HepG2 (cell line): ENCODE measurements at regions not wholly inside any gene's neighbourhood (a gene's known extent, or its start where the extent isn't known, plus 50 kb on each side); places are given as distances from the start of the nearest gene placed in this dataset.
A peak's percentile ranks its signal among the peaks of the same experiment; 100 is the strongest.

Source experiments
- ATM ChIP-seq: fragments of 450-650 bp; IDR thresholded peaks from 2 replicates; pipeline ENCODE4 v1.7.1; 2017; ENCODE audit warnings: mild to moderate bottlenecking, borderline replicate concordance
- LCORL ChIP-seq, 2 experiments: fragments of 450-650 bp in 1 of 2; sonication (generic) in 1 of 2; formaldehyde crosslinking in 1 of 2; IDR thresholded peaks; 2 replicates each; pipeline versions ENCODE4 v1.5.0 to v1.6.1; 2017 to 2020; ENCODE audit warnings: antibody characterized with exemption in 1 of 2, missing genetic modification reagents in 1 of 2
- MAZ ChIP-seq, 2 experiments: sonication (generic) in 1 of 2; formaldehyde crosslinking in 1 of 2; IDR thresholded peaks; 2 replicates each; pipeline versions ENCODE4 v1.5.0 to v1.6.1; 2012 to 2020; ENCODE audit warnings: low read depth in 2 of 2, mild to moderate bottlenecking in 2 of 2, borderline replicate concordance in 1 of 2, improper control_type of control experiment in 1 of 2, low read length in 1 of 2, missing genetic modification reagents in 1 of 2, moderate library complexity in 1 of 2
- SKI ChIP-seq: fragments of 450-650 bp; IDR thresholded peaks from one replicate; pipeline ENCODE4 v1.6.1; 2018; ENCODE audit warnings: mild to moderate bottlenecking; ENCODE audit not compliant: partially characterized antibody
- ZBTB7A ChIP-seq: sonication (generic); formaldehyde crosslinking; IDR thresholded peaks from 2 replicates; pipeline ENCODE4 v1.8.0; 2022; ENCODE audit warnings: mild to moderate bottlenecking, missing genetic modification reagents
- ZNF121 ChIP-seq: sonication (generic); formaldehyde crosslinking; IDR thresholded peaks from 2 replicates; pipeline ENCODE4 v1.5.0; 2020; ENCODE audit warnings: mild to moderate bottlenecking, missing genetic modification reagents
- ZNF318 ChIP-seq: sonication (generic); formaldehyde crosslinking; IDR thresholded peaks from 2 replicates; pipeline ENCODE4 v1.4.0; 2020; ENCODE audit warnings: mild to moderate bottlenecking, missing genetic modification reagents
- ZNF382 ChIP-seq: sonication (generic); formaldehyde crosslinking; IDR thresholded peaks from 2 replicates; pipeline ENCODE4 v1.5.0; 2020; ENCODE audit warnings: missing genetic modification reagents, mild to moderate bottlenecking, borderline replicate concordance
- ZNF430 ChIP-seq: sonication (generic); formaldehyde crosslinking; IDR thresholded peaks from 2 replicates; pipeline ENCODE4 v1.9.0; 2021; ENCODE audit warnings: mild to moderate bottlenecking, missing genetic modification reagents
- ZNF558 ChIP-seq: sonication (generic); formaldehyde crosslinking; IDR thresholded peaks from 2 replicates; pipeline ENCODE4 v1.9.0; 2022; ENCODE audit warnings: mild to moderate bottlenecking, missing genetic modification reagents, borderline replicate concordance
- TF ChIP-seq, protein P1 (sequence below): sonication (generic); formaldehyde crosslinking; IDR thresholded peaks from 2 replicates; pipeline ENCODE4 v1.5.1; 2020; ENCODE audit warnings: missing genetic modification reagents, mild to moderate bottlenecking, borderline replicate concordance
- TF ChIP-seq, protein P2 (sequence below): fragments of 450-650 bp; IDR thresholded peaks from 2 replicates; pipeline ENCODE4 v1.6.1; 2017; ENCODE audit warnings: mild to moderate bottlenecking
- TF ChIP-seq, protein P3 (sequence below): sonication (generic); formaldehyde crosslinking; IDR thresholded peaks from 2 replicates; pipeline ENCODE4 v1.4.0; 2020; ENCODE audit warnings: missing genetic modification reagents

GRCh38 chr10:78774614-78774998, 294.2 kb upstream of the ZMIZ1 start (continued):
- TF ChIP-seq ZNF318 (no peak), ZNF558 (CRISPR knock-in tag) (no peak), SKI (no peak), ATM (no peak), ZNF430 (no peak), ZBTB7A (no peak), LCORL (IDR thresholded peaks at IDR 0.05) (no peak), LCORL (CRISPR knock-in tag; IDR thresholded peaks at IDR 0.05) (0 out of 2 replicates have a peak, but pooled peaks have one; percentile 5), ZNF382 (CRISPR knock-in tag) (no peak), MAZ (IDR thresholded peaks at IDR 0.05; ENCODE audit: borderline replicate concordance, low read depth, low read length) (no peak), MAZ (CRISPR knock-in tag; IDR thresholded peaks at IDR 0.05; ENCODE audit: low read depth) (peak; percentile 9), ZNF121 (CRISPR knock-in tag) (no peak)
- TF ChIP-seq, protein P1, sequence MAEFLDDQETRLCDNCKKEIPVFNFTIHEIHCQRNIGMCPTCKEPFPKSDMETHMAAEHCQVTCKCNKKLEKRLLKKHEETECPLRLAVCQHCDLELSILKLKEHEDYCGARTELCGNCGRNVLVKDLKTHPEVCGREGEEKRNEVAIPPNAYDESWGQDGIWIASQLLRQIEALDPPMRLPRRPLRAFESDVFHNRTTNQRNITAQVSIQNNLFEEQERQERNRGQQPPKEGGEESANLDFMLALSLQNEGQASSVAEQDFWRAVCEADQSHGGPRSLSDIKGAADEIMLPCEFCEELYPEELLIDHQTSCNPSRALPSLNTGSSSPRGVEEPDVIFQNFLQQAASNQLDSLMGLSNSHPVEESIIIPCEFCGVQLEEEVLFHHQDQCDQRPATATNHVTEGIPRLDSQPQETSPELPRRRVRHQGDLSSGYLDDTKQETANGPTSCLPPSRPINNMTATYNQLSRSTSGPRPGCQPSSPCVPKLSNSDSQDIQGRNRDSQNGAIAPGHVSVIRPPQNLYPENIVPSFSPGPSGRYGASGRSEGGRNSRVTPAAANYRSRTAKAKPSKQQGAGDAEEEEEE (CRISPR knock-in tag) = no peak
- TF ChIP-seq, protein P2, sequence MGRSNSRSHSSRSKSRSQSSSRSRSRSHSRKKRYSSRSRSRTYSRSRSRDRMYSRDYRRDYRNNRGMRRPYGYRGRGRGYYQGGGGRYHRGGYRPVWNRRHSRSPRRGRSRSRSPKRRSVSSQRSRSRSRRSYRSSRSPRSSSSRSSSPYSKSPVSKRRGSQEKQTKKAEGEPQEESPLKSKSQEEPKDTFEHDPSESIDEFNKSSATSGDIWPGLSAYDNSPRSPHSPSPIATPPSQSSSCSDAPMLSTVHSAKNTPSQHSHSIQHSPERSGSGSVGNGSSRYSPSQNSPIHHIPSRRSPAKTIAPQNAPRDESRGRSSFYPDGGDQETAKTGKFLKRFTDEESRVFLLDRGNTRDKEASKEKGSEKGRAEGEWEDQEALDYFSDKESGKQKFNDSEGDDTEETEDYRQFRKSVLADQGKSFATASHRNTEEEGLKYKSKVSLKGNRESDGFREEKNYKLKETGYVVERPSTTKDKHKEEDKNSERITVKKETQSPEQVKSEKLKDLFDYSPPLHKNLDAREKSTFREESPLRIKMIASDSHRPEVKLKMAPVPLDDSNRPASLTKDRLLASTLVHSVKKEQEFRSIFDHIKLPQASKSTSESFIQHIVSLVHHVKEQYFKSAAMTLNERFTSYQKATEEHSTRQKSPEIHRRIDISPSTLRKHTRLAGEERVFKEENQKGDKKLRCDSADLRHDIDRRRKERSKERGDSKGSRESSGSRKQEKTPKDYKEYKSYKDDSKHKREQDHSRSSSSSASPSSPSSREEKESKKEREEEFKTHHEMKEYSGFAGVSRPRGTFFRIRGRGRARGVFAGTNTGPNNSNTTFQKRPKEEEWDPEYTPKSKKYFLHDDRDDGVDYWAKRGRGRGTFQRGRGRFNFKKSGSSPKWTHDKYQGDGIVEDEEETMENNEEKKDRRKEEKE = no peak
- TF ChIP-seq, protein P3, sequence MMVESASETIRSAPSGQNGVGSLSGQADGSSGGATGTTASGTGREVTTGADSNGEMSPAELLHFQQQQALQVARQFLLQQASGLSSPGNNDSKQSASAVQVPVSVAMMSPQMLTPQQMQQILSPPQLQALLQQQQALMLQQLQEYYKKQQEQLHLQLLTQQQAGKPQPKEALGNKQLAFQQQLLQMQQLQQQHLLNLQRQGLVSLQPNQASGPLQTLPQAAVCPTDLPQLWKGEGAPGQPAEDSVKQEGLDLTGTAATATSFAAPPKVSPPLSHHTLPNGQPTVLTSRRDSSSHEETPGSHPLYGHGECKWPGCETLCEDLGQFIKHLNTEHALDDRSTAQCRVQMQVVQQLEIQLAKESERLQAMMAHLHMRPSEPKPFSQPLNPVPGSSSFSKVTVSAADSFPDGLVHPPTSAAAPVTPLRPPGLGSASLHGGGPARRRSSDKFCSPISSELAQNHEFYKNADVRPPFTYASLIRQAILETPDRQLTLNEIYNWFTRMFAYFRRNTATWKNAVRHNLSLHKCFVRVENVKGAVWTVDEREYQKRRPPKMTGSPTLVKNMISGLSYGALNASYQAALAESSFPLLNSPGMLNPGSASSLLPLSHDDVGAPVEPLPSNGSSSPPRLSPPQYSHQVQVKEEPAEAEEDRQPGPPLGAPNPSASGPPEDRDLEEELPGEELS (CRISPR knock-in tag) = no peak
